Activated naive CD4-positive, alpha-beta T cell treated with anti-CD3 and anti-CD28 coated beads, Interleukin-2, amount 50 U/mL, for 72 hours (primary cell): ENCODE measurements at regions not wholly inside any gene's neighbourhood (a gene's known extent, or its start where the extent isn't known, plus 50 kb on each side); places are given as distances from the start of the nearest gene placed in this dataset.

Source experiments
- ATAC-seq, 2 donors: fragments of 150-1000 bp; cut with Tn5 transposase; 2 replicates each; pipeline ENCODE4 v1.10.0; 2021; ENCODE audit warnings: mild to moderate bottlenecking in 2 of 2, moderate library complexity in 2 of 2
- DNase-seq, 2 donors: peaks; one replicate each; pipeline ENCODE4 v3.0.0; 2021 to 2022; ENCODE audit warnings: low spot score in 2 of 2
- H3K27ac Mint-ChIP-seq, 2 donors: one replicate each; pipeline ENCODE4 v1.8.0; 2022; ENCODE audit warnings: mild to moderate bottlenecking in 2 of 2, mixed read lengths in 2 of 2
- H3K36me3 Mint-ChIP-seq, 2 donors: one replicate each; pipeline ENCODE4 v1.8.0; 2022; ENCODE audit warnings: mixed read lengths in 2 of 2
- H3K9me3 Mint-ChIP-seq, 2 donors: one replicate each; pipeline ENCODE4 v1.8.0; 2022; ENCODE audit warnings: mixed read lengths in 2 of 2

DNA sequence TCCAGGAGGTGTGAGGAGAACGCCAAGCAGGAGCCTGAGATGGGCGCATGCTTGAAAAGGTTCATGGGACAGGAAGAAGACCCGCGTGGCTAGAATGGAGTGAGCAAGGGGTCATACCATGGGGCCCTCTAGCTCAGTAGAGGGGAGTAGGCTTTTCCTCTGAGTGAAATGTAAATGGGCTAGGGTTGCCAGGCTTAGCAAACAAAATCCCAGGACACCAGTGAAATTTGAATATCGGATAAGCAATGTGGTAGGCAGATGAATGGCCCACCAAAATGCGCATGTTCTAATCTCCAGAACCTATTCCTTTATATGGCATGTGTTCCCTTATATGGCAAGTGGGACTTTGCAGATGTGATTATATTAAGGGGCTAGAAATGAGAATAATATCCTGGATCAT lies 174.1 kb upstream of the CCDC68 start:
- no peak for ATAC-seq
- Mint-ChIP-seq H3K27ac (no peak overlapping the region), H3K36me3 (no peaks in the 10 kb centered on the region), H3K9me3 (no peaks in the 10 kb centered on the region)
- no peak for DNase-seq

DNA sequence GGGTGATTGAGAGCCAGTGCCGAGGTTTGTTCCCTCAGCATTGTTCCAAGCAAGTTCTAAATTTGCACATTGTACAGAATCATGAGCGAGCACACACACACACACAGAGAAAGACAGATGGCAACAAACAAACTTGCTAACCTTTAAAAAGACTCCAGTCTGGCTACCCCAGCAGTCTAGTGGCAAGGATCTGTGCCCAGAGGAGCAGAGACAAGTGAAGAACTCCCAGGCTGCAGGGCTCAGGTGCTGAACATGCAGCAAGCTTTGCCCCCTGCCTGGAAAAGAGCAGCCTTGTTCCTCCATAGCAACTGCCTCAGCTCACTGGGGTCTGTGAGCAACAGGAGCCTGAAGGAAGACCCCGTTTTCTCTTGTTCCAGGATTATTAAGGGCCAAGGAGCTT lies 169.2 kb upstream of the CCDC68 start:
- no peaks in the 10 kb centered on the region for H3K36me3 Mint-ChIP-seq
- ATAC-seq (no peak), DNase-seq (no peak)
- H3K27ac Mint-ChIP-seq, result no peak overlapping the region
- peaks cover 8% of the 10 kb centered on the region in 2 donors for H3K9me3 Mint-ChIP-seq

DNA sequence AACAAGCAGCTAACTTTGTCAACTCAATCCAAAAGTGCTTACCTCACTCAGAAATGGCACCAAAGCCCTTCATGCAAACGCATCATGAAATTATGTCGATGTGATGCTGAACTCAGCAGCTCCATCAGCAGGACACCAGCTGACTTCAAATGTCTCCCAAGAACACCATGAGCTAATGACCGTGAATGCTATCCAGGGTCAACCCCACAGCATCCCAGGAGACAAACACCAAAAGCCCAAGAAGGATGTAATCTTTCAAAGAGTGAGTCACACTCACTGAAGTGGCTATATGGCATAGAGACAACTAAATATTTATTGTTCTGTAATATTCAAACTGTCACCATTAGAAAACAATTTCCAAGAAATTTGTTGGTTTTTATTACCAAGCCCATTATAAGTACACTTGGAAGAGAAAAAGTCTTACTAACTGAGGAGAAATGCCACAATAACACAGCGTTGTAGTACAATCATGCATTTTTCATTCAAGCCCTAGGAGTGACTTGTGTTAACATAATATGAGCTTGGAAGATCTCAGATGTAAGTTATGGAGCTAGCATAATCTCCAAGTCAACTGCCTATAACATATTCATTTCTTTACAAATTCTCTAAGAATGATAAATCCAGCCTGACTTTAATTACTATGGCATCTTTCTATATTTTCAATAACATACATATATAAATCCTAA lies 165.0 kb upstream of the CCDC68 start:
- Mint-ChIP-seq H3K36me3 (no peaks in the 10 kb centered on the region), H3K9me3 (peaks cover 8 to 12% of the 10 kb centered on the region in 2 donors), H3K27ac (no peak overlapping the region)
- no peak for DNase-seq
- ATAC-seq, result no peak

DNA sequence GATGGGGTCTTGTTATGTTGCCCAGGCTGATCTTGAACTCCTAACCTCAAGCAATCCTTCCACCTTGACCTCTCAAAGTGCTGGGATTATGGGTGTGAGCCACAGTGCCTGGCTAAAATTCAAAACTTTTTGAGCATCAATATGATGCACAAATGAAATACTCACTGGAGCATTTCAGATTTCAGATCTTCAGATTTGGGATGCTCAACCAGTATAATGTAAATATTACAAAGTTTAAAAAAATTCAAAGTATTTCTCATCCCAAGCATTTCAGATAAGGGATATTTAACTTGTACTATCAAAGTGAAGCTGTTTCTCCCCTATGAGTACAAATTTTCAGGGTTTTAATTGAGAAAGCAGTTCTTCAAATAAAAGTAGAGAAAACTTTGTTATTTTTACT lies 164.1 kb upstream of the CCDC68 start:
- Mint-ChIP-seq H3K36me3 (no peaks in the 10 kb centered on the region), H3K9me3 (peaks cover 8 to 12% of the 10 kb centered on the region in 2 donors), H3K27ac (no peak overlapping the region)
- DNase-seq (no peak), ATAC-seq (no peak)

DNA sequence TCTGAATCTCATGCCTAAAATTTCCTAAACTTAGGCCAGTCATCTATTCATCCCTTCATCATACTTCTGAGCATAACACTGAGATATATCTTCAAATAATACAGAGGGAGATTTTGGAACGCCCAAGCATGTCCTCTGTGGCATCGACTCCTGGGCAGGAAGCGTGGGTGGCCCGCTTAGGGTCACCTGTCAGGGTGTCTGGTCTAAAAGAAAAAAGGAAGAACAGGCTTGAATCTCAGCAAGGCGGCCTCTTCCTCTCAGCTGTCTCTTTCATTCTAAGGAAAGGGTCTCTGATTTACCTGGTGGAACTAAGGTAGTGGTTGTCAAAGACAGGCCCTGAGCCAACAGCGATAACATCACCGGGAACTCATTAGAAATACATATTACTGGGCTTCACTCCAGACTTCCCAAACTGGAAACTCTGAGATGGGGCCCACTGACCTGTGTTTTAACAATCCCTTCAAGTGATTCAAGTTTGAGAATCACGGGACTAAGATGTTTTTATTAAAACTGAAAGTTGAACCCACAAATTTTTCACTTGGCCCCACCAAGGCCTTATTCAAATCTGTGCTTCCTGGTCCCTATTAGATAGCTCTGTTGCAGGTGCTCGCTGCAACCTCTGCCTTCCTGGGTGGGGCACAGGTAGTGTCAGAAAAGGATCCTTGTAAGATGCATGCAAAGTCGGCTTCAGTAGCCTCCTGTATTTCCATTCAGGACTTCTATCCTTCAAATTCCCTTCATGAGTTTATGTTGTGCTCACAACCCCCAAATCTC lies 162.3 kb upstream of the CCDC68 start:
- no peak overlapping the region for H3K27ac Mint-ChIP-seq
- ATAC-seq (no peak), DNase-seq (no peak)
- peaks cover 0 to 7% of the 10 kb centered on the region in 2 donors for H3K9me3 Mint-ChIP-seq
- H3K36me3 Mint-ChIP-seq, result no peaks in the 10 kb centered on the region

DNA sequence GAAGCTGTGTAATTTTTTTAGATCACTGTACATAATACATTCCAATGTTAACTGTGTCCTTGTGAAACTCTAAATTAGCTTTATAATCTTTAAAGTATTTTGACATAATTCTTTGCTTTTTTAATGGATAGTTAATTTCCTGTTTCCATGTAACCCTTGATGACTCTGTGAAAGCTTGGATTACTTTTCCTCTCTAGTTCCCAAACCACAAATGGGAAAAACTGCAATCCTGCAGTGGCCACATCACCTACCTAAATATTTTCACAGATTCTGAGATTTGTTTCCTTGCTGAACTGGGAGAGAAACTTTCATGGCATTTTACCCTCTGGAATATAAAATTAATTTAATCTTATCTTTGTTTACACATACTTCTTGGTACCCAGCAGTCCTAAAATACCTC lies 161.6 kb upstream of the CCDC68 start:
- ATAC-seq (no peak), DNase-seq (no peak)
- no peak overlapping the region for H3K27ac Mint-ChIP-seq
- no peaks in the 10 kb centered on the region for H3K36me3 Mint-ChIP-seq
- H3K9me3 Mint-ChIP-seq, result peaks cover 0 to 6% of the 10 kb centered on the region in 2 donors

DNA sequence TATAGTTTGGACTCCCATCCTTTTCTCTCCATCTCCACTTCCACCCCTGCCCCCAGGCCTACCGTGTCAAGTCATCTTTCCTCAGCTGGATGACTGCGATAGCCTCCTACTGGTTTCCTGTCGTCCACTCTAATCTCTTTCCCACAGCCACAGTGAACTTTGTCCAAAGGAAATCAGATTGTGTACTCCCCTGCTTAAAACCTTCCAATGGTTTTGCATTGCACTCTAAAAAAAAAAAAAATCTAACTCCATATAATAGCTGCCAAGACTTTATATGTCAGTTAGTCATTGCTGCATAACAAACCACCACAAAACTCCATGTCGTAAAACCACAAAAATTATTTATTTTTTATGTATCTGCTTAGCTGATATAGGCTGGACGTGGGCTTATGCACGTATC lies 160.2 kb upstream of the CCDC68 start:
- no peak for DNase-seq
- H3K27ac Mint-ChIP-seq, result no peak overlapping the region
- peaks cover 0 to 4% of the 10 kb centered on the region in 2 donors for H3K9me3 Mint-ChIP-seq
- no peaks in the 10 kb centered on the region for H3K36me3 Mint-ChIP-seq
- ATAC-seq, result no peak

DNA sequence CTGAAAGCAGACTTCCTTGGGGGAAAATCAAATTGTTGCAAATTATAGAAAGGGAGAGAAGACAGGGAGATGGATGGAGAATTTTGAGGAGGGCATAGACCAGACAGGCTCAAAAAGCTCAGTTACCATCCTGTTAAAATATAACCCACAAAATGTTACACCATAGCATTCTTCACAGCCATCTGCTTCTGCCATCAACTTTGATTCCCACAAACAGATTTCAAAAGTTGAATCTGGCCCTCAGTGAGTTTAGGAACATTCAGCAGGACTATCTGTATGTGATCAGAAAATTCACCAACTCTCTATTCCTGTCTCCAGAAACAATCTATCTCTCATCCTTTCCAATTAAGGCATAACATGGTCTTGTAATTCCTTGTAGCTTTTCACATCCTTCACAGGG lies 159.8 kb upstream of the CCDC68 start:
- Mint-ChIP-seq H3K9me3 (peaks cover 0 to 4% of the 10 kb centered on the region in 2 donors), H3K27ac (no peak overlapping the region), H3K36me3 (no peaks in the 10 kb centered on the region)
- DNase-seq (no peak), ATAC-seq (no peak)

DNA sequence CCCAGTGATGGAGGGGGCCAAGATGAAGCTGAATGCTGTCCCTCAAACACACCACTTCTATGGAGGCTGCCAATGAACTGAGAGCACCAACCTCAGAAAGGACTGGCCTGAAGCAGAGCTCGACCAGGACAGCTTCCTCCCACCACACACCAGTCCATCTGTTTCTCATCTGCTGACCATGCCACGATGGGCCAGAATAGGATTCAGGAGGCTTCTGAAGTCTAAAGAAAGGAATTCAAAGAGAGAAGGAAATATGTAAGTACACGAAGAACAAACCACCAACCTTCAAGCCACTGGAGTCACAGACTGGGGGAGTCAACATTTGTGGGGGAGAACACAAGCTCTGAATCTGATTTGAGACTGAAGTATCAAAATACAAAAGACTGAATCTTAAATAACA lies 157.6 kb upstream of the CCDC68 start:
- no peak for DNase-seq
- Mint-ChIP-seq H3K9me3 (peaks cover 0 to 3% of the 10 kb centered on the region in 2 donors), H3K36me3 (no peaks in the 10 kb centered on the region), H3K27ac (no peak overlapping the region)
- no peak for ATAC-seq

DNA sequence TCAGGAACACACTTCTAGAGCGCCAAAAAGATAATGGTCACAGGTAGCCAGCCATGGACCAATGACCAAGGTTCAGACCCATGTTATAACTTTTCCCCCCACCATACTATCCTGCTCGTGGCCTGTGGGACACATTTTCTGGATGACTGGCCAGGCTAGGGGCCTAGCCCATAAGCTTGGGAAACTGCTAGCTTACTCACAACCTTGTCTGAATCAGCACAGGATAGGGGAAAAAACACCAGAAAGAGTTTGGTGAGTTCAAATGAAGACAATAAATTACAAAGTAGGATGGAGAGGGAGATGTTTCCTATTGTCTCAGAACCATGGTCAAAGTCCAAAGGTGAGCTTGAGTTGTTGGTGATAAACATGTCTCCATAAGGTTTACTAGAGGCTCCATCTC lies 156.3 kb upstream of the CCDC68 start:
- Mint-ChIP-seq H3K9me3 (peaks cover 0 to 3% of the 10 kb centered on the region in 2 donors), H3K27ac (no peak overlapping the region), H3K36me3 (no peaks in the 10 kb centered on the region)
- DNase-seq (no peak), ATAC-seq (no peak)

DNA sequence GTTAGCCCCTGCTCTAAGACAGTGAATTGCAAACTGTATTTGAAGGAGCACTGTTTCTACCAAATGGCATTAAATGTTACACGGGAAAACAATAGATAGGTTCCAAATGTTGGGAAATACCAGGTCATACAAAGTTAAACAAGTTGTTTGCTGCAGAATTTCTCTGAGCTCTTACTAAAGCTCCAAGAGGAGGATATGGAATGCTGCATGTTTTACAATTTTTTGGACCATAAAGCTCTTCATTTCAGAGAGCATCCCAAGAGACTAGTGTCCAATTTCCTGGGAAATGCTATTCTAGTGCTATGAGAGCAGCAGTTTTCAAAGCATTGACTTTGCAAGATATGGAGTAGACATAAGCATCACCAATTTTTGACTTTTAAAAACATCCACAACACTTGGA lies 155.6 kb upstream of the CCDC68 start:
- H3K27ac Mint-ChIP-seq, result no peak overlapping the region
- DNase-seq (no peak), ATAC-seq (no peak)
- no peaks in the 10 kb centered on the region for H3K36me3 Mint-ChIP-seq
- peaks cover 0 to 3% of the 10 kb centered on the region in 2 donors for H3K9me3 Mint-ChIP-seq

DNA sequence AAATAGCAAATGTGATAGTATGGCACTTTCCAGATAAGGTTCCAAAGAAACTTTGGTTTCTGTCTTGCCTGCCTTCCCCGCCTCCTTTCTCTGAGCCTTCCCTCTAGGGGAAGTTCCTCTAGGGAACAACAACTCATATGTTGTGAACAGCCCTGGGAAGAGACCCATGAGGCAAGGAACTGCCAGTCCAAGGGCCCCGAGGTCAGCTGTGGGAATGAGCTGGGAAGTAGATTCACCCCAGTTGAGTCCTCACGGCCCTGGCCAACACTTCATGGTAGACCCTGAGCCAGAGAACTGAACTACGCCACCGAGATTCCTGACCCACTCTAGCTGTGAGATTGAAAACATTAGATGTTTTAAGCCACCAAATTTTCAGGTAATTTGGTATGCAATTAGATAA lies 154.5 kb upstream of the CCDC68 start:
- Mint-ChIP-seq H3K36me3 (no peaks in the 10 kb centered on the region), H3K27ac (no peak overlapping the region), H3K9me3 (peaks cover 0 to 3% of the 10 kb centered on the region in 2 donors)
- DNase-seq (no peak), ATAC-seq (no peak)

DNA sequence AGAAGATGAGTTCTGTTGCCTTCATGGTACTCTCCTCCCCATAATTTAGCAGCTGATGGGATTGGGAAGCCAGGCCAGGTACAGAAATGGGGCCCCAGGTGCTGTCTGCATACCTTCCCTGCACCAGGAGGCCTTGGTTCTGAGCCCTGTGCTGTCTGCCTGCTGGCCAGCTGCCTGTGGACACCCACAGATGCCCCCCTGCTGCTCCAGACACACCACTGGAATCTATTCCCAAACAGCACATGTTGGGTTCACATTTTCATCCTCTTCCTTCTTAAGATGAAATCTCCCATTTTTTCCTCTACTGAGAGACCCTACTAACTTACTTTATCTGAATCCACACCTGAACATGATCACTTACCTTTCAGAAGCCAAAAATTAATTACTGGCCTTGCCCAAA lies 152.0 kb upstream of the CCDC68 start:
- no peak for ATAC-seq
- Mint-ChIP-seq H3K36me3 (no peaks in the 10 kb centered on the region), H3K27ac (no peak overlapping the region)

DNA sequence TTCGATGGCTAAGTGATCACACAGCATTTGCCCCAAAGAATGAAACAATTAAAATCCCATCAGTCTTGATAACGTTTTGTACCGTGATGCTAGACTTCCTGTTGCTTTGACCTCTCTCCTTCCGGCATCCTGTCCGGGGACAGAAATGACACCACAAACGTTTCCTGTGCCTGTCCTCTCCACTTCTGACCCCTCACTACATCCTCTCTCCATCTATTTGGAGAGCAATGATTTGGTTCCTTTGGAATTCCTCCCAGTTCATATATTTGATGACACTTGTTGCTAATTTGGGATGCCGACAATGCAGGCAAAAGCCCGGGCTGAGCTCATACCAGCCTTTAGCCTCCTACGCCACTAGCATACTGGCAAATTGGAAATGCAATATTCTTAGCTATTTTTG lies 151.2 kb upstream of the CCDC68 start:
- DNase-seq, result no peak
- no peak for ATAC-seq
- no peak overlapping the region for H3K27ac Mint-ChIP-seq
- H3K9me3 Mint-ChIP-seq, result peaks cover 0 to 3% of the 10 kb centered on the region in 2 donors
- H3K36me3 Mint-ChIP-seq, result no peaks in the 10 kb centered on the region

More for the DNA sequence above, 152.0 kb upstream of the CCDC68 start:
- no peak for DNase-seq
- peaks cover 0 to 3% of the 10 kb centered on the region in 2 donors for H3K9me3 Mint-ChIP-seq

DNA sequence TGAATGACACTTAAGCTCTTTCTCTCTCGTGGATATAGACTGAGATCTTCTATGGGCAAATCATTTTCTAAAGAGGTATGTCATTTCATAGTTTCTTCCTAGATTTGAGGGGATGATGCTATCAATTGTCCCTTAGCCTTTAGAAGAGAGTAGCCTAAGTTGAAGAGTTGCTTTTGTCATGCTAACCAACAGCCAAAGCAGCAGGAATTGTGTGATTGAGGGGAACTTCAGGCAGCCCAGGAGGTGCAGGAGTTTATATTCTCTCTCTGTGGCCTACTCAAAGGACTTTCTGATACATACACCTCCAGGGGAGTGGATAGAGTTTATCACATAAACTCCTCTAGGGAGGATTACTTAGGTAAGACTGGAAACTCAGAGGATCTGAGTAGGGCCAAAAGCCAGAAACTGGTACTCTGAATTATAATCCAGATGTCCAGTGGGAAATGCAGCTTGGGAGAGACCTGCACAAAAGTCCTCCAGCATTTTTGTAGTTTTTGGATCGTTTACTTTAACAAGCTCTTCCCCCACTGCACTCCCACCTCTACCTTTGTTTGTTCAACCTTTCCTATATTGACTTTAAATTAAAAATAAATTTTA lies 150.7 kb upstream of the CCDC68 start:
- Mint-ChIP-seq H3K27ac (no peak overlapping the region), H3K9me3 (peaks cover 0 to 3% of the 10 kb centered on the region in 2 donors), H3K36me3 (no peaks in the 10 kb centered on the region)
- DNase-seq (no peak), ATAC-seq (no peak)

DNA sequence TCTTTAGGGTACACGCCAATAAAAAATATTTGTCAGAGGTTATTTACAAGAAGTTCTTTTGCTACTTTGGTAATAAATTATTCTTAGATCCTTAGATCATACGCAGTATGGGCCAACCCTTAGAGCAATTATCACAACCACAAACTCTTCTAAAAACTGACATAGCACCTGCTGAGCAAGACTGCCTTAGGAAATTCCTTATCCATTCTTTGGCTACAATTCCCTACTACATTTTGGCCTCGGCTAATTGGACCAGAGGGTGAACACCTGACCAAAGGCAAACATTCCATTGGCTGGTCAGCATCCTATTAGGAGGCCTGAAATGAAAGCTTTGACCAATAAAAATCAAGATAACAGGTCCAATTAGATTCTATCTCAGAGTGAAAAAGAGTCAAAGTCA lies 147.6 kb upstream of the CCDC68 start:
- H3K27ac Mint-ChIP-seq, result no peak overlapping the region
- no peaks in the 10 kb centered on the region for H3K36me3 Mint-ChIP-seq
- ATAC-seq (no peak), DNase-seq (no peak)
- peaks cover 0 to 5% of the 10 kb centered on the region in 2 donors for H3K9me3 Mint-ChIP-seq

DNA sequence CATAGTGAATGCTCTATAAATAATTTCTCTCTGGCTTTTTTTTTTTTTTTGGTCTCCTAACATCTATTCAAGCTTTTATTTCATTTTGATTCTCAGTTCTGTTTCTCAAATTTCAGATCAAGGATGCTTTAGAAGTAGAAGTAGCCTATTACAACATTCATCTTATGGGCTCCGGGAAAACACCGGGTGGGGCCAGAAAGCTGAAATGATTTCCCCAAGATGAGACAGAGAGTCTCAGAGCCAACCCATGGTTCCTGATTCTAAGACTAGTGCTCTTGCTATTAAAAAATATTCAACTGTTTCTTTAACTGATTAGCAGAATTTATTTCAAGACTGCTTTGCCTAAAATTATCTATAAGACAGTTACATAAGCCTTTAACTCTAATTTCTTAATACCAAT lies 147.2 kb upstream of the CCDC68 start:
- no peak overlapping the region for H3K27ac Mint-ChIP-seq
- H3K36me3 Mint-ChIP-seq, result no peaks in the 10 kb centered on the region
- ATAC-seq, result no peak
- no peak for DNase-seq
- peaks cover 0 to 5% of the 10 kb centered on the region in 2 donors for H3K9me3 Mint-ChIP-seq

DNA sequence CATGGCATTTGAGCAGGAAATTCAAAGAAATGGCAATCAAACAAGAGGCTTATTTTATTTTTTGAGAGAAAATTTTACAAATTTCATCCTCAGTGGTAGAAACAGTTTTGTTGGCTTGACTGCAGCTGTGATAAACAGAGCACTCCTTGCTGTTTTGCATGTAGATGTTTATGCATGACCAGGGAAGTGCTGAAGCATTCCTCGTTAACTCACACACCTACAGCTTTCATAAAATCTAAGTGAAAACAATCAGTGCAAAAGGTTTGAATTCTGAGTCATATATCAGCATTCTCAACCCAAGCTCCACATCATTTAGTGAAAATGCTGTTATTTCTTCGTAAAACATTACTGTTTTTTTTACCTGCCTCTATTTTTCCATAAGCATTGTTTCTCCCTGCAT lies 146.6 kb upstream of the CCDC68 start:
- Mint-ChIP-seq H3K36me3 (no peaks in the 10 kb centered on the region), H3K9me3 (peaks cover 0 to 5% of the 10 kb centered on the region in 2 donors), H3K27ac (no peak overlapping the region)
- DNase-seq (no peak), ATAC-seq (no peak)
